Suprapubic skin (tissue), 4 donors: ENCODE measurements at regions not wholly inside any gene's neighbourhood (a gene's known extent, or its start where the extent isn't known, plus 50 kb on each side); places are given as distances from the start of the nearest gene placed in this dataset.

ENCODE experiments used
- CTCF ChIP-seq, 2 donors: fragments of 200-600 bp in 1 of 2; fragments of 450-650 bp in 1 of 2; sonication (generic) in 1 of 2; IDR thresholded peaks; one replicate each; pipeline ENCODE4 v1.5.1; 2016 to 2019; ENCODE audit warnings: antibody characterized with exemption in 2 of 2, mild to moderate bottlenecking in 1 of 2, moderate library complexity in 1 of 2
- EP300 ChIP-seq: sonication (generic); formaldehyde crosslinking; IDR thresholded peaks from one replicate; pipeline ENCODE4 v1.6.1; 2017; ENCODE audit warnings: antibody characterized with exemption
- POLR2A ChIP-seq, 2 donors: fragments of 450-650 bp; IDR thresholded peaks; one replicate each; pipeline ENCODE4 v1.6.1; 2017; ENCODE audit warnings: antibody characterized with exemption in 2 of 2, mild to moderate bottlenecking in 2 of 2, moderate library complexity in 2 of 2
- POLR2AphosphoS5 ChIP-seq, 3 donors: sonication (generic); formaldehyde crosslinking; IDR thresholded peaks; one replicate each; pipeline ENCODE4 v1.6.1; 2017; ENCODE audit warnings: antibody characterized with exemption in 3 of 3

- TF ChIP-seq CTCF (IDR thresholded peaks at IDR 0.05) (no peak), POLR2A (IDR thresholded peaks at IDR 0.05) (no peak), POLR2AphosphoS5 (IDR thresholded peaks at IDR 0.05) (no peak), EP300 (no peak)
Observed at GRCh38 chr4:32551943-32552342, 1831.8 kb downstream of the PCDH7 start.
